HG02885 (cell line): ENCODE measurements at regions not wholly inside any gene's neighbourhood (a gene's known extent, or its start where the extent isn't known, plus 50 kb on each side); places are given as distances from the start of the nearest gene placed in this dataset.
A peak's percentile ranks its signal among the peaks of the same experiment; 100 is the strongest.
"Not testable (repeated sequence)": the region's sequence is repeated elsewhere in the genome, so short reads cannot be mapped to it uniquely, and the experiment has no call there.

Experiments used
- ATAC-seq: cut with Tn5 transposase; IDR thresholded peaks from one replicate; pipeline ENCODE4 v1.9.1; 2021; ENCODE audit warnings: mild to moderate bottlenecking; ENCODE audit not compliant: unreplicated experiment, poor library complexity

DNA sequence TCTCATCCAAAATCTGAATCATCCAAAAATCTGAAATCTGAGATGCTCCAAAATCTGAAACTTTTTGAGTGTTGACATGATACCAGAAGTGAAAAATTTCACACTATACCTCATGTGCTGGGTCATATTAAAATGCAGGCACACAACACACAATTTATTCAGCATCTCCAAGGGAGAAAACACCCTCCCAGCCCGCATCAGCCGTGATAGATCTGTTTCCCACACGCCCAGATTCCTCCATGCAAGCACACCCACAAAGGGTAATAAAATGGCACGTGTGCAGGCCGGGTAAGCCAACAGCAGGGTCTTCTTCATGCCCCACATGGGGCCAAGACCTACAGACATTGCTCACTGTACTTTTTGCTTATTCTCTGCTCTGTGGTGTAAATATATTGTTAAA lies 173.1 kb upstream of the FERD3L start:
- no peak for ATAC-seq

DNA sequence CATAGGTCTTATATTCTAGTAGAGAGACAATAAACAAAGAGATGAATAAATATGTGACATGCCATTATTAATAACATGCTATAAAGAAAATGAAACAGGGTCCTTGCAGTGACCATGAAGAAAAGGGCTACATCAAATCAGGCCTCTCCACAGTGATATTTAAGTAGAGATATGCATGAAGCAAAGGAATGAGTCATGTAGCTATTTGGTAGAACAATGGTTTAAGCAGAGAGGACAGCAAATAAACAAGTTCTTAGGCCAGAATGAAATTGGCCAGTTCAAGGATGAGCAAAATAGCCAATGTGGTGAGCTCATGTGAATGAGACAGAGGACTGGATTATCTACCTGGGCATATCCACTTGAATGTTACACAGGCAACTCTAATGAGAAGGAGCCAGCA lies 172.2 kb upstream of the FERD3L start:
- ATAC-seq: no peak

DNA sequence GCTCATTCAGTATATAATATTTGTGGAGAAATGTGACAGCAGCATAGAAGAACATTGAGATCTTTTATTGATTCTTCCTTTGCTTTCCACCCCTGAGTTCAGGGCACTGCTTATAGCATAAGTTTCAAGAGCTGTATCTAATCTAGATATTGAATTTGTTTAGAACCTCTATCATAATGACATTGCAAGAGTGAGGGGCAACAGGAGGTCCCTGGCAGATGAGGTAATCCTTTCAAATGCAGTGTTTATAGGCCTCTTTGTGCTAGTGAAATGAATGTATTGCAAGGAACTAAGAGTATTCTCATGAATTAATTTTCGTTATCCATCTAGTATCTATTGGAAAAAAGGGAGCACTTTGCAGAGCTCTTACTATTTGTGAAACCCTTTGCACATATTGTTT lies 167.2 kb upstream of the FERD3L start:
- ATAC-seq: no peak

DNA sequence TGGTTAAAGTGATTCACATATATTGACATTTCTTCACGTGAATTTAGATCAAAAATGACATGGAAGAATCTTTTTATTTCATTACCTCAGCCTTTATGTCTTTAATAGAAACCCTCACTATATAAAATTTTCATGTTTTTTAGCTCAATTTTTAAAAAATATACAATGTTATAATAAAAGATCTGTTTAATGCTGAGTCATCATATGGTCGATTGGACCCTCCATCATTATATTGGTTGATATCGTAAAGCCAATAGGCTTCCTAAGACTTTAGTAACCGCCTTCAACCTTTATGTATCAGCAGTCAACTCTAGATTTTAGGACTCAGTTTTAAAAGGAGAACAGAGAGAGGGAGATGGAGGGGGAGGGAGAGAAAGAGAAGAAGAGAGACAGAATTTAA lies 162.3 kb upstream of the FERD3L start:
- ATAC-seq: no peak

DNA sequence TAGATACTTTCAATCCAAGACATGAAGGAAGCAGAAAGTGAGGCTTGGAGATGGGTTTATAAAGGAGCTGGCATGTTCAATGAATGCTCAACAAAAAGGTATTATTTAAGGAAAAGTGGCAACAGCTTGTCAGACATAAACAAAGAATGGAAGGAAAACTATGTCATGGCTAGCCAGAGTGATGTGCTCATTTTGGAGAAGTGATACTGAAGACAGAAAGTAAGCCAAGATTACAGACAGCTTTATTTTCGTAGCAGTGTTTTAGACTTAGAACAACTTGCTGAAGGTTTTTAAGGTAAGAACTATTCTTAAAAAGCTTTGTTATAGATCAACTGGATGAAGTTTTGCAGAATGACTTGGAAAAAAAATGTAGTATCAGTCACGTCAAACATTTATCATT lies 160.5 kb upstream of the FERD3L start:
- peak; percentile 74 for ATAC-seq

DNA sequence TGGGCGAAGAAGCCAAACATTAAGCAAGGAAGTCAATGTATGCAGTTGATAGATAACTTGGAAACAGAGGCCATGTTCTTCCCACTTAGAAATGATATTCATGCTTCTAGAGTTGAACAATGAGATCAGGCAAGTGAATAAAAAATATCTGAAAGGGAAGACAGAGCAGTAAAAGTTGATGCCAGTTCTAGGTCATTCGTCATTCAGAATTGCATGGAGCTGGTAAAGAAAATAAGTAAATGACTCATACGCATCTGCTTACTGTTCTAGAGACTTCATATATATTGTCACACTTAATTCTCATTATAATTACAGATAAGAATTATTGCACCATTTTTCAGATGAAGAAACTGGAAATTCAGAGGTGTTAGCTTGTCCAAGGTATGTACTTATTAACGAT lies 158.9 kb upstream of the FERD3L start:
- ATAC-seq: no peak

DNA sequence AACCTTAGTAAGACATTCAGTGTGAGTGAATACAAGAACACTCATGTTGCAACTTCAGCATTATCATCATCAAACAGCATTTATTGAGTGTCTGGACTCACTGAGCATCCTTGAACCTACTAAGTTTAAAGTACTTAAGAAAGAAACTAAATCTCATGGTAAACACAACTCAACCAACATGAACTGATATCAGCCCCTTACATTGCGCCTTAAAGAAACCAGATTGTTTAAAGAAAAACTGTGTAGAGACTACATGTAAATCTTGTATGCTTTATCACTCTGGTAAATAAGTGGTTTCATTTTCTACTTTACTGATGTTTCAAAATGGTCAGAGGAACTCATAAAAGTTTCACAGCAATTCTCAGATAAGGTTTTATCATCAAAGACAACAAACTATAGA lies 157.5 kb upstream of the FERD3L start:
- ATAC-seq: no peak

DNA sequence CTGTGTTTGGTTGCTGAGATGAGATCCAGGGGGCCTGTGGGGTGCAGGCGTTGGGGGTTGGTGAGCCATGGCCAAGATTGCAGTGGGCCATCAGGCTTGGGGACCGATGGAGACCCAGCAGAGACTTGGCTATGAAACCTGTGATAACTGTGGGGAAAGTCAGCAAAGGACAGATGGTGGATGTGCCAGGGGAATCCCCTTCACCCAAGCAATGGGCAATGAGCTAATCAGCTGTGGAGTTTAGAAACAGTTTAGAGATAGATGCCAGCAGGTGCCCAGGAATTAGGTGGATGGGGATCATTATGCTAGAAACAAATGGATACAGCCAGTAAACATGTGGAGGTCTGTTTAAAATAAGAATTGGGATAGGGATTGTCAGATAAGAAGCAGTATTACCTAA lies 151.4 kb upstream of the FERD3L start:
- ATAC-seq: no peak

DNA sequence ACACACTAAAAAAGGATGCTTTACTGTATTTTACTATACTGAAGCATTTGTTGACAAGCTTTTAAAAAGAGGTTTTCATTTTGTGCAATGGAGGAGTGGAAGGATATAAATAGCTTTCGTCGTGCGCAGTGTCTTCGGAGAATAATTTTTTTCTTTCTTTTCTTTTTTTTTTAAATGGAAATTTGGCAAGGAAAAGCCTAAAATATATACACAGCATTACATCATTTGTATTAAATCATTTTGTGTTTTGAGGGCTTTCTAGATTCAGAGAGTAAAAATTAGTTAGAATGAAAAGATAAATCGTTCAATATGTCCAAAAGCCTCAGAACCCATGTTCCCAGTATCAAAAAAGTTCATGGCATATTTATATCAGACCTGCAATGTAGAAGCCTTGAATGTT lies 150.2 kb upstream of the FERD3L start:
- no peak for ATAC-seq

DNA sequence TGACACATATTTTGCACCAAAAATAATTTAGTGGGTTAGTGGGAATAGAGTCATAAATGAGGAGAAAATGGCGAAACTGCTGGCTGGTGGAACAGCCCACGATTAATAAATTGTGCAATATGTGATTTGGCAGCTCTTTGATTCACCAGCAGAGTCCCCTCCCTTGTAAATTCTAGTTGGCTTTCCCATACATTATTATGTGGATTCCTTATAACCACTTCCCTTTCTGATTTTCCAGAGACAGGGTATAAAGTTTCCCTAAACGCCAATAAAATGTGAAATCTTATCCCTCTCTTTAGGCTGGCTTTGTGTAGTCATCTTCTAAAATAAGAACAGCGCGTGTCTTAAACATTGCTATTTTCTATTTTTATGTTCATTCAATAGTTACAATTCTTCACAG lies 149.4 kb upstream of the FERD3L start:
- ATAC-seq: no peak

DNA sequence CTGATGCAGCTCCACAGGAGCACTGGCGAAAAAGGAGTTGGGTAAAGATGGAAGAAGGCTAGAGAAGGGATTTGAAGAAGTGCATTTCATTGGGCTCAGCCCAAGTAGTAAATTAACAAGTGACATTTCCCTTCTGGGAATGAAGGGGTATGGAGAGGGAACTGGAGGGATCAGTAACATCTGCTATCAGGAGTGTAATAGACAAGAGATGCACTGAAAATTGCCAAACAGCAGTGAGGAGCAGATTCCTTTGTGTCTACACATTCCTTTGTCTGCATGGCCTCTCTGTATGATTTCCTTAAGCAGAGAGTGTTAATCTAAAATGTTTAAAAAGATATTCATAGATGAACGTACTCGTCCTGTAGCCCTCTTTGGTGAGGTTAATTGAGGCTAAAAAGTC lies 148.2 kb upstream of the FERD3L start:
- ATAC-seq: no peak

DNA sequence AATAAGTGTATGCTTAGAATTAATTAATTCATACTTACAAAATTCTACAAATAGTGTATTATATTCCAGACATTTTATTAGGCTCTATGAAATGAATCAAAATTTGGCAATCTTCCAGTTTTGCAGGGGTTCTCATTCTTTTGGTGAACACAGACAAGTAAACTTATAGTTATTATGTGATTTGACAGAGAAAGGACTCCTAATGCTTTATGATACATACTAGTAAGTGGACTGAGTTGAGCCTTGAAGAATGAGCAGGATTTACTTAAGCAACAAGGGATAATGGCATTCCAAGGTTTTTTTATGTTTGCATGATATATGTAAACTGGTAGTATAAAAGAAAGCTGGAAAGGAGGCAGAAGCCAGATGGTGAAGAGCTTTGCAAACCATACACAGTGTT lies 145.7 kb upstream of the FERD3L start:
- no peak for ATAC-seq

DNA sequence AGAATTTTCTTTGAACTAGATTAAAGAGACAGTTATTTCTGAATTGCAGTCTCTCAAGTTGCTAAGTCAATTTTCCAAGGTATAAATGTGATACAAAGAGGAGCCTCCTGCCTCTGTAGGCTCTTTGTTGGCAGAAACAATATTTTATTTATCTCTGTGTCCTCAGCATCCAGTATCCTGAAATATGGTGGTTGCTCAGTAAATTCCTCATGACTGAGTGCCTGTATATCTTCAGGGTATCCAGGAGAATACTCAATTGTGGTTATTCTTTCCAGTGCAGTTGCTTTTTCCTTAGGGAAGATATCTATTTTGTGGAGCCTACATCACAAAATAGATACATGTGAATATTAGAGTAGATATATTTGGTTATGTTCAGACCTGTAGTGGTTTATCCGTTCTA lies 144.8 kb upstream of the FERD3L start:
- no peak for ATAC-seq

DNA sequence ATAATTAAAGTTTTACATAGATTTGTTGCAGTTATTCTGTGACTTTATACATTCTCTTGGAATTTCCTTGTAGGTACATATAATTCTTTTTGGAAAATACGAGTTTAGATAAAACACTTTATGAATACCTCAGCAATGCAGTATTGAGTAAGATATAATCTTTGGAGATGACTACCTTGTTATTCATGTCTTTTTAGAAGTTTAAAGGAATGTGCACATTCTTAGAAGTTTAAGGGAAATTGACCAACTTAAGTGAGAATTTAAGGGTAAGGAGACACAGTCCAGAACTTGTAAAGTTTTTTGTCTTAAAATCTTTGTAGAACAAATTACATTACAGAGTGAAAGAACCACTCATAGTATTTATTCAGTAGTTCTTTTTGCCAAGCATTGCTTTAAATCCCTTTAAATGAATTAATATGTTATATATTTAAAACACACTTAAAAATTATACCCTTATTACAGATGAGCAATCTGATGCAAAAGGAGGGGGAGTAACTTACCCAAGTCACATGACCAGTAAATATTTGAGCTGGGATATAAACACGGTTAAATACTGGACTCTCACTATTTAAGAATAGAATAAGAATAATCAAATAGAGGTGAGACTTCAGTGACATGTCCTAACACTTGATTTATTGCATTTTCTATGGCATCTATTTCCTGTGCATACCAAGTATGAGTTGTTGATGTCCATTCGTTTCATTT lies 139.5 kb upstream of the FERD3L start:
- ATAC-seq: no peak

DNA sequence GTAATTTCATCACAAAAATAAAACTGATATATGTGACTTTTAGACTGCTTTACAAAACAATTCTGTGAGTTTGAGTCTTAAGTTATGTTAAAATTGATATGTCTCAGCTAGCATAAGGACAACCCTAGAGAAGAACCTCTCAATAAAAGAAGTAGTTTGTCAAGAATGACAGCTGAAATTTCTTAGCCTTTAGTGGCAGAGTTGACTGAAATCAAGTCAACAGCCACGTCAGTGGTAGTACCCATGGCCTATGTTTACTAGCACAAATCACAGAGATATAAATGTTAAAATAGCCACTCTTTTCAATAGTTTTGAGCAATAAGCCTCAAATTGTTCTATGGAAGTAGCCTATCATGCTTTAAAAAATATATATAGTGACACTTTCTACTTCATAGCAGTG lies 138.9 kb upstream of the FERD3L start:
- ATAC-seq: no peak

DNA sequence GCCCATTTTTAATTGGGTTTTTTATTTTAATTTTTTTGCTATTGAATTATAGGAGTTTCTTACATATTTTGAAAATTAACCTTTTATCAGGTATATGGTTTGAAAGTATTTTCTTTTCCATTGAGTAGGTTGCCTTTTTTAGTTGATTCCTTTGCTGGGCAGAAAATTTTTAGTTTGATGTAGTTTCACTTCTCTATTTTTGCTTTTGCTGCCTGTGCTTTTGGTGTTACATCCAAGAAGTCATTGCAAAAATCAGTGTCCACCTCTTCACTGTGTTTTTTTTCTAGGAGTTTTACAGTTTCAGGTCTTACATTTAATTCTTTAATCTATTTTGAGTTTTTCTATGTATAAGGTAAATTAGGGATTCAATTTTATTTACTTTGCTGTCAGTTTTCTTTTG lies 129.8 kb upstream of the FERD3L start:
- no peak for ATAC-seq

DNA sequence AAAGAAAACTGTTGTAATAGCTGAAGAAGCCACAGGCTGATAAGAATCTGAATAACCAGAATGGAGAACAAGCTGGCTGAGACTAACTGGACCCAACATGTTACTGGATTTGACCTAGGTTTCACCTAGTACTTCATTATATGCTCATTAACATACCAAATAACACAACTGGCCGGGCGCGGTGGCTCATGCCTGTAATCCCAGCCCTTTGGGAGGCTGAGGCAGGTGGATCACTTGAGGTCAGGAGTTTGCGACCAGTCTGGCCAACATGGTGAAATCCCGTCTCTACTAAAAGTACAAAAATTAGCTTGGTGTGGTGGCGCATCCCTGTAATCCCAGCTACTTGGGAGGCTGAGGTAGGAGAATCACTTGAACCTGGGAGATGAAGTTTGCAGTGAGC lies 127.1 kb upstream of the FERD3L start:
- not testable (repeated sequence) for ATAC-seq

DNA sequence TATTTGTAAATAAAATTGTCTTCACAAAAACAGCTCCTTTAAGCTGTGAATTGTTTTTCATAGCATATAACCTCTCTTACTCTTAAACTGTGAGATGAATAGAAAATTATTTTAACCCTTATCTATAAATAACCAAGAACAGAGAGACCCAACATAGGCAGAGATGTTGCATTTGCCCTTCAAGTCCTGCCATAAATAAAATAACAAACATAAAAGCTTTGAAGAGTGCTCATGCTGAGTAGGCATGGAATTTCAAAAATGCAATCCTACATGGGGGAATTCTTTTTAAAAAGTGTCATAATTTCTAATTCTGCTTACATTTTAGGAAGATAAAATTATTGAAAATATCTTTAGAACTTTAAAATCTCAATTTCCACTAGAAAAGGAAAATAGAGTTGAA lies 124.1 kb upstream of the FERD3L start:
- ATAC-seq: no peak

DNA sequence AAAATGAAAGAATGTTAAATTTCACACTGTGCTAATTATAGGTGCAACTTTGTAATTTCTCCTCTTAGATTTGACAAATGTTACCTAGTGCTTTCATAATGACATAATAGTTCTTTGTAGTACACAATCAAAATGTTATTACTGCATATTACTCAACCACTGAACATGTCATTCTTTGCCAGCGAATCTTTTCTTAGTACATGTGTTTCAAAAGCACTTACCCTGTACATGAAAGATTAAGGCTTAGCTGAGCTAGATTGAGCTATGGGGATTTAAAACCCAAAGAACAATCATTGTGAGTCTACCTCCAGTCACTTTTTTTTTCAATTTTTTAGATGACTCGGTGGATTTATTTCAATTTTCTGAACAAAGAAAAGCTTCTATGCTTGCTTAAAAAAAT lies 123.5 kb upstream of the FERD3L start:
- no peak for ATAC-seq

DNA sequence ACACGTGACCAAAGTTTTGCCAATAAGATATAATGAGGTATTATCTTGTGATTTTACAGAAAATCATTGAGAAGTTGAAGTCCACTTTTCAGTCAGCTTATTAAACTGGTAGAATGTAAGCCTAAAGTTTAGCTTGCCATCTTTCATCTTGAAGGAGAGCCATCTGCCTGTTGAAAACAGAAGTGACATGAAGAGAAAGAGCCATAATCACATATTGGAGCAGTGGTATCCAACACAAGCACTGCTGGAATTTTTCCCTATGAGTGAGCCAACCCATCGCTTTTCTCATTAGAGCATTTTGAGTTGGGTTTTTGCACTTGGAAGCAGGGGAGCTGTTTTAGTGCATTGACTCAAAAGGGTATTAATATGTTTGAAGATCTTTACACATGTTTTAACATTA lies 117.6 kb upstream of the FERD3L start:
- no peak for ATAC-seq

DNA sequence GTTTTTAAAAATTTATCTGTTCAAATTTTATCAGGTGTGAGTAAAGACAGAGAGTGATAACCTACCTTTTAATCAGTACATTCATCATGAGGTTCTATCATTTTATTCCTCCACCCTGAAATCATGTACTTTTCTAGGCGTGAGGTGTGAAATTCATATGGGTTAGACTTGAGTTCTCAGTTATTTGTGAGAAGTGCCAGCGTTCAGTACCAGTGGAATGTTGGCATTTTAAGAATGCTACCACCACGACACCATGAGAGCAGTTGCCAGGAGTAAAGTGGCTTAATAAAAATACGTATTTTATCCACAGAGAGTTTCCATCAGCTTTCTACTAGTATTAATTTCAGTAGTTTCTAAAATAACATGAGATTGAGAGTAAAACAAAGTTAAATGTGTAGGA lies 104.1 kb upstream of the FERD3L start:
- no peak for ATAC-seq

DNA sequence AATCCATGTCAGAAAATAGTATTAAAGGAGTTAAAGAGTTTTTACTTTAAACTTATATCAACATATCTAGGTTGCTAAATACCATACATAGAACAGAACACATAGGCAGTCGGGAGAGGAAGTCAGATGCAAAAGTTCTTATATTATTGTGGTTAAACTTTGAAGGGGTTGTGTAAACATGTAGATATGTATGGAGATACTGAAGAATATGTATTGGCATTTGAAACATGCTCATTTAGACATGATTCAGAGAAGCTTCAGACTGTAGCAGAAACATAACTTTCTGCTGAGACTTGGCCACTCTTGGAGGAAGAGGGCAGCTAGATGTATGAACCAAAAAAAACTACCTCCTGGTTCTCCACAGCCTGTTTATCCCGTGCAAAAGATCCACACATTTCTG lies 103.5 kb upstream of the FERD3L start:
- ATAC-seq: no peak

DNA sequence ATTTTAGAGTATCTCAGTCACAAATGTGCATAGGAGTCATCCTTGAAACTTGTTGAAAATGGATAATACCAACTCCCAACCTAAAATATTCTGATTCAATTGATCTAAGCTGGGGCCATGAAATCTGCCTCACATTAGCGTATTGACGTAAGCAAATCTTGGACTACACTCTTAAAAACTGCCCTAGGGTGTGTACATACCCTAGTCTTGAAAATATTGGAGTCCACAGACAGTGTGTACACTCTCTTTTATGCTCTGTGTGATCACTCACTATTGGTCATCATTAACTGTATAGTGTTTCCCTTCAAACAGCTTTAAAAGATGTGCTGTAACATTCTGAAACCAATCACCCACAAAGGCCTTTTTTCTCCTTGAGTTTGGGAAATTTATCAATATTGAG lies 102.9 kb upstream of the FERD3L start:
- ATAC-seq: no peak
